Muscle of leg (tissue), 3 donors: ENCODE measurements at regions not wholly inside any gene's neighbourhood (a gene's known extent, or its start where the extent isn't known, plus 50 kb on each side); places are given as distances from the start of the nearest gene placed in this dataset.
A peak's percentile ranks its signal among the peaks of the same experiment; 100 is the strongest.

Experiments used
- DNase-seq: peaks from one replicate; pipeline ENCODE4 v3.0.0; 2013
- H3K27ac ChIP-seq: one replicate; pipeline ENCODE4 v1.5.1; 2013; ENCODE audit warnings: mild to moderate bottlenecking, low read length, control low read depth
- H3K27me3 ChIP-seq: one replicate; pipeline ENCODE4 v1.6.1; 2013; ENCODE audit warnings: low read length; ENCODE audit not compliant: control insufficient read depth, insufficient read depth
- H3K36me3 ChIP-seq: one replicate; pipeline ENCODE4 v1.6.1; 2013; ENCODE audit warnings: low read length; ENCODE audit not compliant: control insufficient read depth, insufficient read depth
- H3K4me1 ChIP-seq: one replicate; pipeline ENCODE4 v1.6.1; 2013; ENCODE audit warnings: low read length; ENCODE audit not compliant: control insufficient read depth, insufficient read depth
- H3K4me3 ChIP-seq: one replicate; pipeline ENCODE4 v1.5.1; 2013; ENCODE audit warnings: low read length, control low read depth
- H3K9me3 ChIP-seq: replicated peaks from 2 replicates; pipeline ENCODE4 v1.6.1; 2013; ENCODE audit warnings: low read depth, low read length; ENCODE audit not compliant: control insufficient read depth
- WGBS: methylation state at CpG from one replicate; pipeline ENCODE4 v1.1.5; 2013; ENCODE audit warnings: missing lambda C conversion rate; ENCODE audit not compliant: insufficient coverage; 5-methylcytosine and 5-hydroxymethylcytosine counted together

- DNase-seq: no peak
- WGBS: no CpG with 5 or more reads among the region's 3 CpGs
- no peak overlapping the region for H3K4me3 ChIP-seq
- no peak overlapping the region for H3K27ac ChIP-seq
- no peaks in the 10 kb centered on the region for H3K9me3 ChIP-seq
- H3K4me1 ChIP-seq: peaks cover 20% of the 10 kb centered on the region
- no peaks in the 10 kb centered on the region for H3K27me3 ChIP-seq
- H3K36me3 ChIP-seq: no peaks in the 10 kb centered on the region
Observed at GRCh38 chr2:19731037-19731436, 170.7 kb downstream of the TTC32 start.

GRCh38 chr2:19728125-19728524 is 173.7 kb downstream of the TTC32 start:
- WGBS: 42% methylated on average over 8 of the region's 8 CpGs
- peak; percentile 93 for DNase-seq
- H3K27ac ChIP-seq: peak overlapping the region; percentile 77
- H3K36me3 ChIP-seq: no peaks in the 10 kb centered on the region
- H3K4me1 ChIP-seq: peaks cover 20% of the 10 kb centered on the region
- no peaks in the 10 kb centered on the region for H3K9me3 ChIP-seq
- H3K4me3 ChIP-seq: no peak overlapping the region
- H3K27me3 ChIP-seq: no peaks in the 10 kb centered on the region

GRCh38 chr2:19725392-19725791 is 176.4 kb downstream of the TTC32 start:
- peaks cover 2% of the 10 kb centered on the region for H3K9me3 ChIP-seq
- no peaks in the 10 kb centered on the region for H3K27me3 ChIP-seq
- H3K4me3 ChIP-seq: no peak overlapping the region
- WGBS: 88% methylated on average over 2 of the region's 4 CpGs
- H3K36me3 ChIP-seq: no peaks in the 10 kb centered on the region
- H3K4me1 ChIP-seq: peaks cover 23% of the 10 kb centered on the region
- H3K27ac ChIP-seq: no peak overlapping the region
- DNase-seq: no peak

GRCh38 chr2:19723021-19723420 is 178.8 kb downstream of the TTC32 start:
- Histone ChIP-seq H3K27me3 (no peaks in the 10 kb centered on the region), H3K4me3 (no peak overlapping the region), H3K36me3 (no peaks in the 10 kb centered on the region), H3K9me3 (peaks cover 2% of the 10 kb centered on the region), H3K4me1 (peaks cover 15% of the 10 kb centered on the region), H3K27ac (no peak overlapping the region)
- DNase-seq: no peak
- WGBS: 69% methylated on average over 4 of the region's 7 CpGs

- H3K9me3 ChIP-seq: peaks cover 2% of the 10 kb centered on the region
- H3K27ac ChIP-seq: peak overlapping the region; percentile 56
- H3K27me3 ChIP-seq: no peaks in the 10 kb centered on the region
- no peaks in the 10 kb centered on the region for H3K36me3 ChIP-seq
- DNase-seq: peak; percentile 77
- H3K4me3 ChIP-seq: no peak overlapping the region
- peaks cover 11% of the 10 kb centered on the region for H3K4me1 ChIP-seq
- WGBS: no CpG with 5 or more reads among the region's 3 CpGs
Observed at GRCh38 chr2:19722531-19722971, 179.2 kb downstream of the TTC32 start.

GRCh38 chr2:19720306-19720705 is 181.5 kb downstream of the TTC32 start:
- Histone ChIP-seq H3K36me3 (no peaks in the 10 kb centered on the region), H3K9me3 (peaks cover 2% of the 10 kb centered on the region), H3K27ac (no peak overlapping the region), H3K4me1 (peaks cover 10% of the 10 kb centered on the region), H3K4me3 (no peak overlapping the region), H3K27me3 (no peaks in the 10 kb centered on the region)
- DNase-seq: no peak
- no CpG with 5 or more reads among the region's 5 CpGs for WGBS

- peaks cover 2% of the 10 kb centered on the region for H3K9me3 ChIP-seq
- H3K27ac ChIP-seq: no peak overlapping the region
Observed at GRCh38 chr2:19719540-19719939, 182.2 kb downstream of the TTC32 start.

GRCh38 chr2:19717446-19717845 is 184.3 kb downstream of the TTC32 start:
- Histone ChIP-seq H3K27me3 (no peaks in the 10 kb centered on the region), H3K4me1 (peaks cover 4% of the 10 kb centered on the region), H3K4me3 (no peak overlapping the region), H3K36me3 (no peaks in the 10 kb centered on the region), H3K9me3 (peaks cover 2% of the 10 kb centered on the region), H3K27ac (no peak overlapping the region)
- DNase-seq: no peak
- 91% methylated on average over 2 of the region's 2 CpGs for WGBS

More at GRCh38 chr2:19719540-19719939, 182.2 kb downstream of the TTC32 start:
- WGBS: 83% methylated on average over 4 of the region's 5 CpGs
- Histone ChIP-seq H3K4me3 (no peak overlapping the region), H3K27me3 (no peaks in the 10 kb centered on the region), H3K4me1 (peaks cover 7% of the 10 kb centered on the region), H3K36me3 (no peaks in the 10 kb centered on the region)
- no peak for DNase-seq

GRCh38 chr2:19714926-19715325 is 186.9 kb downstream of the TTC32 start:
- Histone ChIP-seq H3K4me1 (no peaks in the 10 kb centered on the region), H3K27me3 (no peaks in the 10 kb centered on the region), H3K9me3 (no peaks in the 10 kb centered on the region), H3K36me3 (no peaks in the 10 kb centered on the region), H3K27ac (no peak overlapping the region), H3K4me3 (no peak overlapping the region)
- DNase-seq: no peak
- WGBS: 94% methylated on average over 2 of the region's 4 CpGs

- WGBS: 77% methylated on average over 3 of the region's 4 CpGs
- Histone ChIP-seq H3K27me3 (no peaks in the 10 kb centered on the region), H3K27ac (no peak overlapping the region), H3K4me1 (no peaks in the 10 kb centered on the region), H3K36me3 (no peaks in the 10 kb centered on the region), H3K4me3 (no peak overlapping the region), H3K9me3 (no peaks in the 10 kb centered on the region)
- no peak for DNase-seq
Observed at GRCh38 chr2:19712850-19713249, 188.9 kb downstream of the TTC32 start.
